ENCODE measurements at regions not wholly inside any gene's neighbourhood (a gene's known extent, or its start where the extent isn't known, plus 50 kb on each side); places are given as distances from the start of the nearest gene placed in this dataset.

DNA sequence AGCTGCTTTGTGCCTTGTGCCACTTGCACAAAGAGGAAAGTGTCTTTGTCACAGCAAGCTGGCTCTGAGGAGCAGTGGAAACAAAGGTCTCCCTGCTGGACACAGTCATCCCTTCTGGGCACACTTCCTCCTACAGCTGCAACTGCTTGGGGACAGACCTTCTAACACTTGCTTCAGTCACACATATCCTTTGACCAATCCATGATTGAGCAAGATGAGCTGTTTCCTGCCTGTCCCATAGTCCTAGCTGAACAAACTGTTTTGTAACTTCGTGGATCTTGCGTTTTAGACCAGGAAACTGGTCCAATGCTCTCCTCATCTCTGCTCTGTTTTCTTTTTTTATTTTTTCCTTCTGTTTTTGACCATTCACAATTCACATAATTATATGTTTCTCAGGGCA is 98.5 kb downstream of the RRAGB start:
- no peak for TF ChIP-seq CTCF (IDR thresholded peaks at IDR 0.05)
- TF ChIP-seq POLR2A (IDR thresholded peaks at IDR 0.05) = no peak
